PFSK-1 (cell line): ENCODE measurements at regions not wholly inside any gene's neighbourhood (a gene's known extent, or its start where the extent isn't known, plus 50 kb on each side); places are given as distances from the start of the nearest gene placed in this dataset.

Source experiments
- REST ChIP-seq, 2 experiments: IDR thresholded peaks; 2 replicates each; pipeline versions ENCODE4 v1.6.1 to v1.8.0; 2011 to 2012; ENCODE audit warnings: low read depth in 2 of 2, low read length in 2 of 2, control low read depth in 1 of 2, inconsistent platforms in 1 of 2, mild to moderate bottlenecking in 1 of 2, moderate library complexity in 1 of 2; ENCODE audit not compliant: insufficient read depth in 1 of 2
- TAF1 ChIP-seq: IDR thresholded peaks from 2 replicates; pipeline ENCODE4 v1.6.1; 2012; ENCODE audit warnings: low read length, control low read depth, borderline replicate concordance; ENCODE audit not compliant: insufficient read depth

- TF ChIP-seq TAF1, result no peak
- TF ChIP-seq REST (IDR thresholded peaks at IDR 0.05; ENCODE audit: insufficient read depth in 1 of 2, low read depth in 2 of 2, low read length in 2 of 2), result no peak
Observed at GRCh38 chr3:154018100-154018696, 103.0 kb upstream of the ARHGEF26 start.
